Right atrium auricular region (tissue), 2 donors: ENCODE measurements at regions not wholly inside any gene's neighbourhood (a gene's known extent, or its start where the extent isn't known, plus 50 kb on each side); places are given as distances from the start of the nearest gene placed in this dataset.

Source experiments
- DNase-seq: peaks from one replicate; pipeline ENCODE4 v3.0.0-alpha.2; 2019; ENCODE audit warnings: low spot score
- H3K27ac ChIP-seq, 2 donors: fragments of 200-600 bp; sonication (generic); 1 replicate in 1 of 2; 2 replicates in 1 of 2; pipeline ENCODE4 v1.5.1; 2016 to 2019
- H3K27me3 ChIP-seq, 2 donors: fragments of 200-600 bp; sonication (generic); one replicate each; pipeline versions ENCODE4 v1.5.1 to v1.6.0; 2017 to 2019
- H3K36me3 ChIP-seq: fragments of 200-600 bp; sonication (generic); one replicate; pipeline ENCODE4 v1.5.1; 2016
- H3K4me1 ChIP-seq, 2 donors: fragments of 200-600 bp; sonication (generic); one replicate each; pipeline versions ENCODE4 v1.5.1 to v1.6.0; 2017 to 2019
- H3K4me3 ChIP-seq, 2 donors: fragments of 200-600 bp; sonication (generic); 1 replicate in 1 of 2; 2 replicates in 1 of 2; pipeline ENCODE4 v1.5.1; 2017 to 2019; ENCODE audit warnings: mild to moderate bottlenecking in 1 of 2, moderate library complexity in 1 of 2
- H3K9me3 ChIP-seq, 2 donors: fragments of 200-600 bp; sonication (generic); one replicate each; pipeline ENCODE4 v1.5.1; 2019
- CTCF ChIP-seq, 2 donors: fragments of 200-600 bp; sonication (generic); IDR thresholded peaks; one replicate each; pipeline ENCODE4 v1.5.1; 2019; ENCODE audit warnings: antibody characterized with exemption in 2 of 2

- DNase-seq = no peak
Measured at GRCh38 chr1:195763907-195764374, 844.3 kb downstream of the KCNT2 start.

DNA sequence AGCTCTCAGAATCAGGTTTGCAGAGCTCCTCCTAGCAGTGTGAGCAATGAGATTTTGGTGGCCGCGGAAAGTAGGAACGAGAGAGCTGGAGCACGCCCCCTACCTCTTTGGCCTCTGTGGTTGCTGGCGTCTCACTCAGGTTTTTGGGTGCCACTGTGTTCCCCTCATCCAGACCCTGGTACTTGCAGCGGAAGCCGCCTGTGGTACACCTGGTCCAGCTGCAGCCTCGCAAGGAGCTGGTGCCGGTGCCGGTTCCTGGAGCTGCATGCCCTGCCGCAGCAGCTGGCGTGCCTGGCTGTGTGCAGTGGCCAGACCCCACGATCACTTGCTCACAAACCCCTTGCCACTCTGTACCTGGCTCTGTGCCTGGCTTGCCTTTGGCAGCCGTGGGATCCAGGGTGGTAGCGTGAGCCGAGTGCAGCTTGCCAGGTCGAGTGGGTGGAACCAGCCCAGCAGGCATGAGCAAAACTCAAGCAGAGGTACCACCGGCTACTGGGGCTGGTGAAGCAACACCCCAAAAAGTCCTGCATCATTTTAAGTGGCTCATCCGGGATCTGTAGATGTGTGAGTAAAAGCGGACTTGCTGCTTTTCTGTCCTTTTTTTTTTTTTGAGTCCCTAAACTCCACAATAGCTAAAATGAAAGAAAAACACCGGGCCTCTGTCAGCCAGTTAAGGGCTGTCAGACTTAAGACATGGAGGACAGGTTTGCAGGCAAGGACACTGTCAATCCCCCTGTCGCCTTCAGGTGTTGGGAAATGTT is 844.9 kb downstream of the KCNT2 start:
- Histone ChIP-seq H3K36me3 (no peaks in the 10 kb centered on the region), H3K27ac (no peak overlapping the region), H3K9me3 (no peaks in the 10 kb centered on the region), H3K4me1 (no peaks in the 10 kb centered on the region), H3K27me3 (no peaks in the 10 kb centered on the region), H3K4me3 (no peak overlapping the region)
- TF ChIP-seq CTCF (IDR thresholded peaks at IDR 0.05) = no peak
- no peak for DNase-seq

More at GRCh38 chr1:195763907-195764374, 844.3 kb downstream of the KCNT2 start:
- no peaks in the 10 kb centered on the region for H3K27me3 ChIP-seq
- no peaks in the 10 kb centered on the region for H3K4me1 ChIP-seq
- no peaks in the 10 kb centered on the region for H3K9me3 ChIP-seq
- H3K36me3 ChIP-seq = no peaks in the 10 kb centered on the region
- no peak overlapping the region for H3K4me3 ChIP-seq
- TF ChIP-seq CTCF (IDR thresholded peaks at IDR 0.05) = no peak
- no peak overlapping the region for H3K27ac ChIP-seq

DNA sequence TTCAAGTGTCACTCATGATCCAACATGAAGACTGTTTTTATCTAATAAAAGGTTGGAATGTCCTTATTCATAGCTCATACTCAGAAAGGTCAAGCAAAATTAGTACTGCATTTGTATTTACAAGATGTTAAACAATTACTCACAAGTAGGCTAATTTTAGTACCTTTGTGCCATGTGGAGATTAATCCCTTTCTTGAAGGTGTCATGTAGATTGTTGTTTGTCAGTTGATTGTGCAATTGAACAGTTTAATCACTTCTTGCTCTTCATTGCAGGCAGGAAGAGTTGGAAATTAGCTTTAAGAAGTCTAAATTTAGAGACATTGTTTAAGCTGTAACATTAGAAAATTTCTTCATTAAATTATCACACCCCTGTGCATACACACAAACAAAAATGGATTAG is 847.1 kb downstream of the KCNT2 start:
- no peak for DNase-seq
- Histone ChIP-seq H3K36me3 (no peaks in the 10 kb centered on the region), H3K4me3 (no peak overlapping the region), H3K27ac (no peak overlapping the region), H3K4me1 (no peaks in the 10 kb centered on the region), H3K9me3 (no peaks in the 10 kb centered on the region), H3K27me3 (no peaks in the 10 kb centered on the region)
- no peak for TF ChIP-seq CTCF (IDR thresholded peaks at IDR 0.05)

- no peak overlapping the region for H3K4me3 ChIP-seq
- no peak for TF ChIP-seq CTCF (IDR thresholded peaks at IDR 0.05)
- no peak overlapping the region for H3K27ac ChIP-seq
- H3K9me3 ChIP-seq = no peaks in the 10 kb centered on the region
- H3K36me3 ChIP-seq = no peaks in the 10 kb centered on the region
- DNase-seq = no peak
- no peaks in the 10 kb centered on the region for H3K27me3 ChIP-seq
- H3K4me1 ChIP-seq = no peaks in the 10 kb centered on the region
Measured at GRCh38 chr1:195756109-195756508, 852.1 kb downstream of the KCNT2 start.

- no peak overlapping the region for H3K27ac ChIP-seq
- no peaks in the 10 kb centered on the region for H3K4me1 ChIP-seq
- no peak for DNase-seq
- H3K4me3 ChIP-seq = no peak overlapping the region
- no peaks in the 10 kb centered on the region for H3K36me3 ChIP-seq
- TF ChIP-seq CTCF (IDR thresholded peaks at IDR 0.05) = no peak
- no peaks in the 10 kb centered on the region for H3K9me3 ChIP-seq
- no peaks in the 10 kb centered on the region for H3K27me3 ChIP-seq
Measured at GRCh38 chr1:195754874-195755273, 853.4 kb downstream of the KCNT2 start.

GRCh38 chr1:195754303-195754702 is 853.9 kb downstream of the KCNT2 start:
- Histone ChIP-seq H3K4me1 (no peaks in the 10 kb centered on the region), H3K9me3 (no peaks in the 10 kb centered on the region), H3K4me3 (no peak overlapping the region), H3K27me3 (no peaks in the 10 kb centered on the region), H3K36me3 (no peaks in the 10 kb centered on the region), H3K27ac (no peak overlapping the region)
- no peak for TF ChIP-seq CTCF (IDR thresholded peaks at IDR 0.05)
- no peak for DNase-seq
